SU-DHL-6 (cell line): ENCODE measurements at regions not wholly inside any gene's neighbourhood (a gene's known extent, or its start where the extent isn't known, plus 50 kb on each side); places are given as distances from the start of the nearest gene placed in this dataset.

ENCODE experiments used
- EZH2phosphoT487 ChIP-seq: fragments of 200-600 bp; sonication (generic), shearing (Covaris generic); conservative IDR thresholded peaks from 2 replicates; pipeline ENCODE4 v1.6.1; 2018; ENCODE audit warnings: mild to moderate bottlenecking, antibody characterized with exemption, low read length, moderate library complexity, mixed read lengths
- TF ChIP-seq, protein P1 (sequence below): fragments of 200-600 bp; sonication (generic); IDR thresholded peaks from one replicate; pipeline ENCODE4 v1.5.1; 2017; ENCODE audit warnings: antibody characterized with exemption, mild to moderate bottlenecking, low read length, moderate library complexity; ENCODE audit not compliant: insufficient read depth, poor library complexity, severe bottlenecking

DNA sequence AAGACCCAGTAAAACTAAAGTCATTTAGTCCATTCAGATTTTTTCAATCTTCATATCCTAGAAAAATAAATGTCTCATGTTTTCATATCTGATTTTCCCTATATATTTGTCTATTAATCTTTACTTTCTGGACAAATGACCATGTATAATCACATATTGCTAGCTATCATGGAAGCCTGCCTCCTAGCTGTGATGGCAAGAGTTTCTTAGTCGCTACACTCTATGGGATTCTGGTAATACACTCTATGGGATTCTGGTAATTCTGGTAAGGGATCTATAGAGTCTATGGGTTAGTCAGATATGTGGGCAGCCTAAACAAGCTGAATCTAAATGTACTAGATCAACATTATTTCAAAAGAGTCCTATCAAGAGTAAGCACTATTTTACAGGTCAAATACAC lies 198.7 kb upstream of the LHX8 start:
- TF ChIP-seq, protein P1, sequence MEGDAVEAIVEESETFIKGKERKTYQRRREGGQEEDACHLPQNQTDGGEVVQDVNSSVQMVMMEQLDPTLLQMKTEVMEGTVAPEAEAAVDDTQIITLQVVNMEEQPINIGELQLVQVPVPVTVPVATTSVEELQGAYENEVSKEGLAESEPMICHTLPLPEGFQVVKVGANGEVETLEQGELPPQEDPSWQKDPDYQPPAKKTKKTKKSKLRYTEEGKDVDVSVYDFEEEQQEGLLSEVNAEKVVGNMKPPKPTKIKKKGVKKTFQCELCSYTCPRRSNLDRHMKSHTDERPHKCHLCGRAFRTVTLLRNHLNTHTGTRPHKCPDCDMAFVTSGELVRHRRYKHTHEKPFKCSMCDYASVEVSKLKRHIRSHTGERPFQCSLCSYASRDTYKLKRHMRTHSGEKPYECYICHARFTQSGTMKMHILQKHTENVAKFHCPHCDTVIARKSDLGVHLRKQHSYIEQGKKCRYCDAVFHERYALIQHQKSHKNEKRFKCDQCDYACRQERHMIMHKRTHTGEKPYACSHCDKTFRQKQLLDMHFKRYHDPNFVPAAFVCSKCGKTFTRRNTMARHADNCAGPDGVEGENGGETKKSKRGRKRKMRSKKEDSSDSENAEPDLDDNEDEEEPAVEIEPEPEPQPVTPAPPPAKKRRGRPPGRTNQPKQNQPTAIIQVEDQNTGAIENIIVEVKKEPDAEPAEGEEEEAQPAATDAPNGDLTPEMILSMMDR: no peak
- no peak for TF ChIP-seq EZH2phosphoT487
